Hypothalamus (tissue), 51 donors: ENCODE measurements at regions not wholly inside any gene's neighbourhood (a gene's known extent, or its start where the extent isn't known, plus 50 kb on each side); places are given as distances from the start of the nearest gene placed in this dataset.

Experiments
- DNase-seq, 51 donors: peaks; one replicate each; lab custom pipeline; 2025; lab: John Stamatoyannopoulos, UW

- DNase-seq = no peak
These were observed 68.0 kb upstream of the CEACAM8 start for GRCh38 chr19:42662712-42663111.

DNA sequence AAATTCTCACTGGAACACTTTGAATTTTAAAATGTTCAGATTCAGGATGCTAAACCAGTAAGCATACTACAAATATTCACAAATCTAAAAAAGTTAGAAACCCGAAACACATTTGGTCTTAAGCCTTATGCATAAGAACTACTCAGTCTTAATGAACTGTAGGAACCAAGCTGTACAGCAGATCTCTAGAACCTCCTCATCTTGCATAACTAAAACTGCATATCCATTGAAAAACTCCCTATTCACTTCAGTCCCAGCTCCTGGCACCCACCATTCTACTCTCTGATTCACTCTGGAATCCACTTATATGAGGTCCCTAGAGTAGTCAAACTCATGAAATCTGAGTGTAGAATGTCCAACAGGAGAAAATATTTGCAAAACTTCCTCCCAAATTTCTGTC is 65.6 kb upstream of the CEACAM8 start:
- no peak for DNase-seq

DNA sequence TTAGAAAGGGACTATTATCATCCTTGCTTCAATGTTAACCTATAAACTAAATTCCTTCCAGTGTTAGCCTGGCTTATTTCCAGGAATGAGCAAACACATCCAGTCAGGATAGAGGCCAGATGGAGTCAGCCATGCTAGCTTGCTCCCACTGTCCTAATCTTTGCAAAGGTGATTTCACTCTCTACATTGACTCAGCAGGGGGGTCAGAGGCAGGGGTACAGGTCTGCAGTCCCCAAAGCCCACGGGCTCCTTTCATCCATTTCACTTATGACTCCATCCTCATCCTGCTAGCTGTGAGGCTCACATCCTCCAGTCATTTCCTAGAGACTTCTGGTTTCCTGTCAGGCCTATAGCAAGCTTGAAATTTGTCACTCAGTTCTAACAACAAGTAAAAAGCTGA is 63.4 kb upstream of the CEACAM8 start:
- DNase-seq = no peak

GRCh38 chr19:42657556-42657955 is 62.8 kb upstream of the CEACAM8 start:
- DNase-seq = no peak

- DNase-seq = peak in 1 of 51 donors; percentile 27
These were observed 61.0 kb upstream of the CEACAM8 start for GRCh38 chr19:42655748-42656147.

DNA sequence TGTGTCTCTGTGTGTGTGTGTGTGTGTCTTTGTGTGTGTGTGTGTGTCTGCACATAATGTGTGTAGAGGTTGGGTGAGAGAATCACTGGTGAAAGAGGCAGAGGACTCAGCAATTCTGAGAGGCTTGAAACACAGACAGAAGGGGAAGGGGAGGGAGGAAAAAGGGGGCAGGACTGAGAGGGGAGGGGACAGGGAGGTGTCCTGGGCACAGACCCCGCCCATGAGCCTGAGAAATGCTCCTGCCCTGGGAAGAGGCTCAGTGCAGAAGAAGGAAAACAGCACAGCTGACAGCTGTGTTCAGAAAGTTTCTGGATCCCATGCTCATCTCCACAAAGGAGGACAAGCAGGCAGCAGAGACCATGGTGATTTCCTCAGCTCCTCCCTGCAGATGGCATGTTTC is 59.1 kb upstream of the CEACAM8 start:
- DNase-seq = no peak

GRCh38 chr19:42652021-42652420 is 57.3 kb upstream of the CEACAM8 start:
- no peak for DNase-seq
